ENCODE measurements at regions not wholly inside any gene's neighbourhood (a gene's known extent, or its start where the extent isn't known, plus 50 kb on each side); places are given as distances from the start of the nearest gene placed in this dataset.

- H3K27me3 ChIP-seq (ENCODE audit: insufficient read depth in 3 of 3, low read length in 2 of 3), result peaks cover 0 to 2% (median 0%) of the 10 kb centered on the region in 3 donors
- intact Hi-C loops (cut with DNase I), result no loop called here
- WGBS, 3 donors, result 94 to 95% (median 94%) methylated on average over 11 of the region's 11 CpGs
Observed at GRCh38 chr14:98888927-98889835, 382.8 kb downstream of the BCL11B start.

GRCh38 chr14:98889836-98890185 is 382.2 kb downstream of the BCL11B start:
- ATAC-seq (no peak), DNase-seq (no peak)
- TF ChIP-seq CTCF (IDR thresholded peaks at IDR 0.05), result no peak
- WGBS, 3 donors, result 87 to 95% (median 90%) methylated on average over 8 of the region's 8 CpGs
- Histone ChIP-seq H3K4me1 (no peaks in the 10 kb centered on the region), H3K9me3 (no peaks in the 10 kb centered on the region), H3K36me3 (ENCODE audit: insufficient read depth in 1 of 2, low read depth in 1 of 2) (no peaks in the 10 kb centered on the region), H3K4me3 (no peak overlapping the region), H3K27me3 (ENCODE audit: insufficient read depth in 3 of 3, low read length in 2 of 3) (peaks cover 0 to 2% (median 0%) of the 10 kb centered on the region in 3 donors), H3K27ac (no peak overlapping the region)
- intact Hi-C loops (cut with DNase I), result no loop called here

More at GRCh38 chr14:98888927-98889835, 382.8 kb downstream of the BCL11B start:
- H3K4me1 ChIP-seq, result no peaks in the 10 kb centered on the region
- no peak for ATAC-seq
- no peaks in the 10 kb centered on the region for H3K36me3 ChIP-seq (ENCODE audit: insufficient read depth in 1 of 2, low read depth in 1 of 2)
- H3K9me3 ChIP-seq, result no peaks in the 10 kb centered on the region
- no peak overlapping the region for H3K4me3 ChIP-seq
- no peak for DNase-seq
- H3K27ac ChIP-seq, result no peak overlapping the region
- TF ChIP-seq CTCF (IDR thresholded peaks at IDR 0.05), result no peak

GRCh38 chr14:98890556-98891340 is 381.2 kb downstream of the BCL11B start:
- intact Hi-C loops (cut with DNase I), result no loop called here
- Histone ChIP-seq H3K27ac (no peak overlapping the region), H3K4me1 (no peaks in the 10 kb centered on the region), H3K9me3 (no peaks in the 10 kb centered on the region), H3K27me3 (ENCODE audit: insufficient read depth in 3 of 3, low read length in 2 of 3) (peaks cover 0 to 2% (median 0%) of the 10 kb centered on the region in 3 donors), H3K4me3 (no peak overlapping the region), H3K36me3 (ENCODE audit: insufficient read depth in 1 of 2, low read depth in 1 of 2) (no peaks in the 10 kb centered on the region)
- 65 to 74% (median 69%) methylated on average over 13 of the region's 13 CpGs for WGBS, 3 donors
- no peak for TF ChIP-seq CTCF (IDR thresholded peaks at IDR 0.05)
- DNase-seq, result no peak
- no peak for ATAC-seq

DNA sequence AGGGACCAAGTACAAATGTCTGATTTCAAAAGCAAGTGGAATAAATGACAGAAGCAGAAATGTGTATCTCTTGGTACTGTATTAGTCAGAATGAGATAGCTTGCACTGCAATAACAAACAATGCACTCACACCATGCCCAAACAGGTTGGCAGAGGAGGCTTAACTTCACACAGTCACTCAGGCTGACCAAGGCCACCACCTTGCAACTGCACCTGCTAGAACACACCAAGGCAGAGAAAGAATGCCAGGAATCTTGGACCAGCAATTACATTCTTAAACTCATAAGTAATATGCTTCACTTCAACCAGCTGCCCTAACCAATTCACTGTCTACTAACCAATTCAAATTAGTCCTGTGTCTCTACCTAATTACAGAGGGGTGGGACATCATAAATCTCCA is 378.3 kb downstream of the BCL11B start:
- intact Hi-C loops (cut with DNase I), result no loop called here
- DNase-seq (no peak), ATAC-seq (no peak)
- no peak overlapping the region for H3K4me3 ChIP-seq
- no peaks in the 10 kb centered on the region for H3K36me3 ChIP-seq (ENCODE audit: insufficient read depth in 1 of 2, low read depth in 1 of 2)
- no peaks in the 10 kb centered on the region for H3K9me3 ChIP-seq
- no peak overlapping the region for H3K27ac ChIP-seq
- no peaks in the 10 kb centered on the region for H3K4me1 ChIP-seq
- H3K27me3 ChIP-seq (ENCODE audit: insufficient read depth in 3 of 3, low read length in 2 of 3), result peaks cover 0 to 2% (median 0%) of the 10 kb centered on the region in 3 donors
- TF ChIP-seq CTCF (IDR thresholded peaks at IDR 0.05), result no peak

Measured in psoas muscle (tissue), 7 donors.